Activated CD8-positive, alpha-beta memory T cell treated with anti-CD3 and anti-CD28 coated beads for 24 hours (primary cell): ENCODE measurements at regions not wholly inside any gene's neighbourhood (a gene's known extent, or its start where the extent isn't known, plus 50 kb on each side); places are given as distances from the start of the nearest gene placed in this dataset.
"Not testable (repeated sequence)": the region's sequence is repeated elsewhere in the genome, so short reads cannot be mapped to it uniquely, and the experiment has no call there.

Source experiments
- DNase-seq: peaks from one replicate; pipeline ENCODE4 v3.0.0-alpha.2; 2020

DNA sequence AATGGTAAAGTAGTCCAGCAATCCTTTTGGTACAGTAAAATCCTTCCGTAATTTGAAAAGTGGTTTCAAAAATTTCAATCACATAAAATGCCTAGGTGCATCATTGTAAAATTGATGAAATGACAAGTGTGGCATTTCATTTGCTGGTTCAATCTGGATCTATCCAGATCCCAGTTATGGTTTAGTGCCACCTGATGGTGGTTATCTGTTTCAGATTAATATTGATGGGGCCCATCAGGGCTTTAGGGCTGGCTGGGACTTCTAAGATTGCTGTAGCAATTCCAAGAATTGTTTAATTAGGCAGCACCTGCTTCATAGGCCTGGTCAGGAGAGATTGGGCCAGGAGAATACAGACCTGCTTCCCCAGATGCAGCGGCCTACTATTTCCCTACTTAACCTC, 55.5 kb upstream of the PIK3C3 start:
- no peak for DNase-seq

DNA sequence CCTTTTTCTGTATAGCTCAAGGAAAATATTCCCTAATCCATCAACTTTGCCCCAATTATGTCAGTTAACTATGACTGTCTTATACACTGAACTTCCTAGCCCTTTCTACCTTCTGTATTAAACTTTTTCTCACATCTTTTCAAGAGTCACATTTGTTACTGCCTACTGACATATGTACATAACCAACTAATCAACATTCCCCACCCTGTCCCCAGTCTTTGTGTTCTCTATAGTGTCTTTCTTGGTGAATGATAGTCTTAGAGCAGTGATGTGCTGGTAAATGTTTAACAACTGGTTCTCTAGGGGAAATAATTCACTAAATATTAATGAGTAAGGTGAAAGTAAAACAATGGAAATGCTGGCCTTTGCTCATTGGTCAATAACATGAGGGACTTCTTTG, 61.6 kb upstream of the PIK3C3 start:
- DNase-seq = no peak

DNA sequence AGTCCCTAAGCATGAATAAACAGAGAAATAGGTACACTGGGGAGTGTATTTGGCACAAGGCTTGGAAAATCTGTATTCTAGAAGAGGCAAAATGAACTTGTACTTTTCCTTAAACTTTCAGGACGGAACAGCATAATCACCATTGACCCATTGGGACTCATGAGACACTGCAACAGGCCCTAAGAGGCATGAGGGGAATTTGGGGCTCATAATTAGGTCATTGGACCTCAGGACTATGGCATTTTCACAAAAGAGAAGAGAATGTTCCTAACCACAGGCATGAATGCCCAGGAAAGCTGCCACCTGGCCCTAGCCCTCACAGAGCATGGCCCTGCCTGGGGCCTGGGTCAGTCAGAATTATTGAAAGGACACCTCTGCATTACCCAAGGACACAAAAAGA, 67.9 kb upstream of the PIK3C3 start:
- DNase-seq = no peak

DNA sequence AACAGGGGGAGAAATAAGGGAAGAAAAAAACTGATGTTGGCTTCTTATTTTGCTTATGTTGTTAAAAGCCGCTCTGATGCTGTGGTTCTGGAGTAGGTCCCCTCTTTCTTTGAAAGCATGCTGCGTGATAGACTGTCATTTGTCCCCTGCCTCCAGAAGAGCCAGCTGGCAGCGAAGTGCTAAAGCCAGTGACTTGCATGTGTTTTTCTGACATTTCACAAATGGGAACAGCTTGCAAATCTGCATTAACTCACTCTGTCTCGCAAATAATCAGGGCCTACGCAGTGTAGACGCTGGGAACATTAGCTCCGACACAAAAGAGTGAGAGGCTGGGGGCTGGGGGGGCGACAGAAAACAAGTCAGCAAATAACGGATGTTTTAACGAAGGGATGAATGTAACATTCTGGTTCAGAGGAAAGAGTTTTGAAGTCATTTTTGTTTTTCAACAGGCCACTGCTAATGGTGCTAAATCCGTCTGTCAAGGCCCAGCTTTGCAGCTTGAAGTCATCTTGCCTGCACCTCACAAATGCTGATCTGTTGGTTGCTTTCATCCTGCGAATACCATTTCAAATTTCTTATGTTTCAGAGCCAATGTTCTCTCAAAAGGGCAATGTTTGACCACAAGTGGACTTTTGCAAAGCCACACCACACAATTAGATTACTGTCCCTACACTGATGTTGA, 68.8 kb upstream of the PIK3C3 start:
- DNase-seq = no peak

DNA sequence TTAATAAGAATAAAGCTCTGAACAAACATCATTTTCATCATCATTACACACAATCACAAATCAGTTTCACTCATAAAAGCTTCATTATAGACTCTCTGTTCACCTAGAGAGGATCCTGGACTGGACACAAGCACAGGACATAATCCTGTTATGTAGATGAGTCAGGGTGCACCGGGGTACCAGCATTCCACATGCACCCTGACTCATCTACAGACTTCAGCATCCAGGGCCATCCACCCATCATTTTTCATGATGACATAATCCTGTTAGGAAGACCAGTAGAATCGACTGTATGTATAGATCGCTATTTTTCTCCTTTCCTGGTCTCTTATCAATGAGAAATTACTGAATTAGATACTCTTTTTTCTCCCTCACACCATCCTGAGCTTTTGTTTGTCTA, 73.7 kb upstream of the PIK3C3 start:
- no peak for DNase-seq

DNA sequence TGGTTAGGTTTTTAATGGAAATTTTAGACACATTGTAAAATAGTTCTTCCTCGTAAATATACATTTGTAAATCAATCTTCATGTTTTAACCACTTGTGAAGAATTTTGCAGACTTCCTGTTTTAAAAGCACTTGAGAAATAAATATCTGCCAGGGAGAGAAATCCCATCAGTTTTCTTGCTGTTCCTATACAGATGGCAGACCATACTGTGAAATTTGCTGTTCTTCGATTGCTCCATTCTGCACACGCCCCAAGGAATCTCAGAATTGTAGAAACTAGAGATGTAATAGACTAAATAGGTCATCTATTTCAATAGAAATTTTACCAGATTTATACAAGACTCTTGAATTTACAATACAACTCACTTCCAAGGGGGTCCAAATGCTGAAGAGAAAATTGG, 75.8 kb upstream of the PIK3C3 start:
- DNase-seq = no peak

DNA sequence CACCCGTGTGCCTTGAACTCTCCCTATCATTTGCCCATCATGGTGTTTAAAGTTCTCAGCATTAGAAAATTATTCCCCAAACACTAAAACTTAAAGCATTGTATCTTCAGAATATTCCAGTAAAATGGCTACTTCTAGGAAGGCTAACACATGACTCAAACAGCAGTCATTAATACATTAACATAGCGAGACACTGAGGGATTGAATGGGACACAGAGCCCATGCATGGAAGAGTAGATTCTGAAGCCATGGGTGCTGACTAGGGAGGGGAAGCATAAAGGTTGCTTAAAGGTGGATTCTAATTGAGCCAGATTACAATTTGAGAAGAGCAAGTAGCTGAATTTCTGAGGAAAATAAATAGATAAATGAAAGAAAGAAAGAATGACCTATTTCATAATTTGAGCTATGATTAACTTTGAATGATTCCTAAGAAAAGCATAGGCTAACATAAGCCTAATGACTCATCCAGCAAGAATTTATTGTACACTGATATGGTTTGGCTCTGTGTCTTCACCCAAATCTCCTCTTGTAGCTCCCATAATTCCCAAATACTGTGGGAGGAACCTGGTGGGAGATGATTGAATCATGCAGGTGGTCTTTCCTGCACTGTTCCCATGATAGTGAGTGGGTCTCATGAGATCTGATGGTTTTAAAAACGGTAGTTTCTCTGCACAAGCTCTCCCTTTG, 79.8 kb upstream of the PIK3C3 start:
- no peak for DNase-seq

DNA sequence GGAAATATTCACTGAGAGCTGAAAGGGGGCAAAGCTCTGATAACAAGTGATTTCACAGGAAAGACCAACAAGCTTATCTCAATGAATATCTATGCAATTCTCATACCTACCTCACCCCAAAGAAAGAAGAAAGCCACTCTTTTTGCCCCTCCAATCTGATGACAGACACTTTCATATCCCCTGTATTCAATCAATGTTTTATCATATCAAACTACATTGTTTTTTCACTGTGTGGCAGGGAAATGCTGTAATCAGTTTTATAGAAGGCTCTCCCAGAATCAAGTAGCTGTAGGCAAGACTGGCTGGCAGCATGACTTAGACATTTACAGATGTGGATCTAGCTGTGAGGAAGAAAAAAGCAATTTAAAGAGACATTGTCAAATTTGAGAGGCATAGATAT, 81.3 kb upstream of the PIK3C3 start:
- no peak for DNase-seq

DNA sequence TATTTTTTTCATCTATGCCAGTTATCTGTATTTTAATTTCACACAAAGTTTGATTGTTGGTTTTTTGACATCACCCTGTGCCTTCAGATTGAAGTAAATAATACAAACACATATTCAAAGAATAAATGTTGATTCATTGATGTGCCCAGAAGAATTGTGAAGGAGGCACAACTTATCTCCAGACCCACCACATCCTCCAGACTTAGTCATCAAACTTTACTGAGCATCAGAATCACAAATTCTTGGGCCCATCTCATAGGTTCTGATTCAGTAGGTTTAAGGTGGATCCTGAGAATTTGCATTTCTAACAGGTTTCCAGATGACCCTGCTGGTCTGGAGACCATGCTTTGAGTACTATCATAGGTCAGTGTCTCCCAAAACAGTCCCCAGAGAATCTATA, 82.8 kb upstream of the PIK3C3 start:
- DNase-seq = no peak

DNA sequence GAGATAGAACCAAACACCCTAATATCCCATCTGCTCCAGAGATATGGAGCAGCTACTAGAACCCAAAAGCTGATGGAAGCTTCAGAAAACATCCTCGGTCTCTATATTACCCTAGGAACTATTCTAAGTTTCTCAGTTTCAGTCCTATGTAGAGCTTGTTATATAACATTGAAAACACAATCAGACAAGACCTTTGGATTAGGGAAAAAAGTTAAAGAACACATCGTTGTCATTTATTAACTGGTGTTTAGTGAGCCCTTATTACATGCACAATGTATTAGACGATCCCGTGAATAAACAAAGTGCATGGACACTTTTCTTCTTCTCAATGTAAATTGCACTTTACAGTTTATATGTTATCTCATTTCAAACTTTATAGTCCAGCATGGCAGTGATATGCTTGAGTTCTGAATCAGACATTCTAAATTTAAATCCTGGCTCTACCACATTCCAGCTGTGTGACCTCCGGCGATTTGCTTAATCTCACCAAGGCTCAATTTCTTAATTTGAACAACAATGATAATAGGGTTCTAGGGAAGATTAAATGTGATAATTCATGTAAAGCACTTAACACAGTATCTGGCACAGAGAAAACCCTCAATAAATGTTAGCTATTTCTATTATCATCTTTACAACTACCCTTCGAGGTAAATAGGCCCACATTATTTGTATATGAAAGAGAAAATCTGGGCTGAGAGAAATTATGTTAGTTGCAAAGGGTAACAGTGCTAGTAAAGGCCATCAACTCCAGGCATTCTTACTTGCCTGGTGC, 83.6 kb upstream of the PIK3C3 start:
- DNase-seq = no peak

DNA sequence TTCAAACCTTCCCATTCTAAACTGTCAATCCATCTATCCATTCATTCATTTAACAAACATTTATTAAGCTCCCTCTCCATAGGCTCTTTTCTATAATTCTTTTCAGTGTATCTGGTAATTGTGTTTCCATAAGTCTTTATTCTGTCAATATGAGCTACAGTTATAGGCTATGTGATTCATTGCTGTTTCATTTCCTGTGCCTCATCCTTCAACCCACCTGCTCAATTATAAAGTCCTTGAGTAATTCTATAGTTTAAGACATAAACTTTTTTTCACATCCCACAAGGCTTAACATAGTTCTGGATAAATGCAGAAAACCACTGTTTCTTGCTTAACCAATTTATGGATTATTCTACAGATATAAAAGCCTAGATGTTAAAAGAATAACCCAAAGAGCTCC, 84.2 kb upstream of the PIK3C3 start:
- no peak for DNase-seq

DNA sequence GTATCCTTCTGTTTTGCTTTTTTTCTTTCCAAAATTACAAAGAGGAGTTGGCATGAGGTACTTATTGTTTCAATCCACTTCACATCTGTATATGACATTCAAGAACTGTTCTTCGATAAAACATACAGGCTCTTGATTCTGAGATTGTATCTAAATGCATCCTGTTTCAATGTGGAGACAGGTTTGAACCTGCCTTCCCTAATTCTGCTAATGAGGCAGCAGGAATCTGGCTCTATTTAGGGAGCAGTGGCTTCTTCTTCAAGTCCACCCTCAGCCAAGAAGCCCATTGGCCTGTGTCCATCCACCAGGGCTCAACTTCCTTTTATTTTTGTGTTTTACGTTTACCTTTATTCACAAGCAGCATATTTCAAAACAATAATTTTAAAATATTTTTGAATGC, 84.8 kb upstream of the PIK3C3 start:
- no peak for DNase-seq

DNA sequence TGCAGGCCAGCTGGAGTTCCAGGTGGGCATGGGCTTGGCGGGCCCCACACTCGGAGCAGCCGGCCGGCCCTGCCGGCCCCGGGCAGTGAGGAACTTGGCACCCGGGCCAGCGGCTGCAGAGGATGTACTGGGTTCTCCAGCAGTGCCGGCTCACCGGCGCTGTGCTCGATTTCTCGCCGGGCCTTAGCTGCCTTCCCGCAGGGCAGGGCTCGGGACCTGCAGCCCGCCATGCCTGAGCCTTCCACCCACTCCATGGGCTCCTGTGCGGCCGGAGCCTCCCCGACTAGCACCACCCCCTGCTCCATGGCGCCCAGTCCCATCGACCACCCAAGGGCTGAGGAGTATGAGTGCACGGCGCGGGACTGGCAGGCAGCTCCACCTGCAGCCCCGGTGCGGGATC, 89.2 kb upstream of the PIK3C3 start:
- DNase-seq = not testable (repeated sequence)

DNA sequence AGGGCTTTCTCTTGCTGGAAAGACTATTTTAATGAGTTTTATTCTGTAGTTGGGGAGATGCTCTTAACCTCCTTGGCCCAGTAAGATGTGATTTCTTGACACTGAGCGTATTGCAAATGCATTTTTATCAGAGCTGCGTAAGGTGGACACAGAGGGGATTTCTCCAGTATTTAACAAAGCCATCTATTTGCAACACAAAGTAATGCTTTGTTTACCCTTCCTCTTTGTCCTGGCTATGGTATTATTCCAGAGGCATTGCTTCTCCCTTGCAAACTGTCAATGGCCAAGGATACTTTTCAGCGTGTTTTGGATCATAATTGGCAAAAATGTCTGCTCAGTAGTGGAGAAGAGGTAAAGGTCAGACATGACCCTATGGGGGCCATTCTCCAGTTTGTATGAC, 90.8 kb upstream of the PIK3C3 start:
- DNase-seq = no peak

DNA sequence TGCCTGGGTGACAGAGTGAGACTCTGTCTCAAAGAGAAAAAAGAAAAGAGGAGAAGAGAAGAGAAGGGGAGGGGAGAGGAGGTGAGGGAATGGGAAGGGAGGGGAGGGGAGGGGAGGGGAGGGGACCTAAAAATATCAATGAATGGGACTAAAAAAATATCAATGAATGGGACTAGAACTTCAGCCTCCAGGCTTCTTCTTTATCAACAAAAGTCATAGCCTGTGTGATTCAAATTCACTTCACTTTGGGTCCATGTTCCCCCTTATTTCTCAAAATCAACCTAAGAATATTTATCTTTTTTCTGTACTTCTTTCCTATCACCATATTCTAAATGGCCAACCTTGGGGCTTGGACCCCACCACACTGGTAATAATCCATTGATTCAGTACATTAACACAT, 92.1 kb upstream of the PIK3C3 start:
- no peak for DNase-seq

DNA sequence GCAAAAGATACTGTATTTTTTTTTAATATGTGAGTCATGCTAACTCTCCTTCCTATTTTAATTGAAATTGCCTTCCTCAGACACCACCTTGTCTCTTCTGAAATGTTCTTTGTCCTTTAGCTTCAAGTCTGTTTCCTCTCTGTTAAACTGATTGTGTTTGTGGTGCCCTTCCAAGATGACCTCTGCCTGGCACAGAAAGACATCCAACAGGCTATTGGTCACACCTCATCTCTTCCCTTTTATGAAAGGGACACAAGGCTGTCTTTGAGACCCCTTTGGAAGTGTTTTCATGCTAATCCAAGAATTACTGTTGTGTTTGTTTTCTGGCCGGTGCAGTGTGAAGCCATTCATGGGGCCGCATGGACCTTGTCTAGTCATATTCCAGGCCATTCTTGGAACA, 94.0 kb upstream of the PIK3C3 start:
- no peak for DNase-seq

DNA sequence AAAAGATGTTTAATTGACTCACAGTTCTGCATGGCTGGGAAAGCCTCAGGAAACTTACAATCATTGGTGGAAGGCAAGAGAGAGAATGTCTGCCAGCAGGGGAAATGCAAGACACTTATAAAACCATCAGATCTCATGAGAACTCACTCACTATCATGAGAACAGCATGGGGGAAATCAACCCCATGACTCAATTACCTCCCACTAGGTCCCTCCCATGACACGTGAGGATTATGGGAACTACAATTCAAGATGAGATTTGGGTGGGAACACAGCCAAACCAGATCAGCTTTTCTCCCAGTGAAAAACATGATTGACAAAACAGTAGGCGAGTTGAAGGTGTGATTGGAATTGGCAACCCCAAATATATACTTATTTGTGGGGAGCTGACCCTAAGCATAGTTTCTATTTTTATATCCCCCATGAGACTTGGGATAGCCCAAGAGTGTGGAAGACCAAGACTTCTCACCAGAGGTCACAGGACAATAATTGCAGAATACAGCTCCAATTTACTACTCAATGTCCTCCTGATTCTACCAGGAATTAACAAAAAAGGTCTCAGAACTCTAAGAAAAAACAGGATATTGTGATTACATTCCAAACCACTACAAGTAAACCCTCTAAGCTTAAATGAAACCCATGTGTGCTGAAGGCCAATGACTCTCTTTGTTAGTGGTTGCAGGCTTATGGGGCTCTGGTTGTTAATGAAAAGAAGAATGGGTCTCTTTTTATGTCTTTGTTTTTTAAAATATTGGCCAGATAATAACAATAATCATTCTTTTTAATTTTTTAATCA, 96.1 kb upstream of the PIK3C3 start:
- no peak for DNase-seq

DNA sequence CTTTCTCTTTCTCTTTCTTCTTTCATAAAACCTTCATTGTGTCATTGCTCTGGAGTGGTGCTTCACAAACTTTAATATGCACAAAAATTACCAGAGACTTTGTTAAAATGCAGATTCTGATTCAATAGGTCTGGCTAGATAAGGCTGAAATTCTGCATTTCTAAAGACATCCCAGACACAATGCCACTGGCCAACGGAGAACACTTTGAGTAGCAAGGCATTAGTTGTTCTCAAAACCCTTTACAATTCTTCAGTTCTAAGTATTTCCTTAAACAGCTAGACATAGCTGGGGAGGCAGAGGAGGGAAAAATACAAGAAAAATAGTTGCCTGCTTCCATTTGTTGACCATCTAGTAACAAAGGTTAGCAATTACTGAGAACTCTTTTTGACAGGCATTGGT, 101.8 kb upstream of the PIK3C3 start:
- DNase-seq = no peak

DNA sequence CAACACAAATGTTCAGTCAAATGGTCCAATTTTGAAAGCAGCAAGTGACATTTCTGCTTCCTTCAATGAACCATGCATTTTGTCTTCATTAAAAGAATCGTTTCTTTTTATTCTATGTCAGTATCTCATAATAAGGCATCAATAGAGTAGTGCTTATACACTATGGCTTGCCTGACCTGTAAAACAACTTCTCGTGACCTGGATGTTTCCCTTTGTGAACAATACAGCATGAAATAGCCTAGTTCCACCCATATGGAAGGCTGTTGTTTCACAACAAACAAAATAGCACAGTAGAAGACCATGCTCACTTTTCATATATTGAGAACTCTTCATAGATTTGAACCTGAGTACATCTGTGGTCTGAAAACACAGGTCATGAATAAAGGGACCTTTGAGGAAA, 104.3 kb upstream of the PIK3C3 start:
- no peak for DNase-seq

DNA sequence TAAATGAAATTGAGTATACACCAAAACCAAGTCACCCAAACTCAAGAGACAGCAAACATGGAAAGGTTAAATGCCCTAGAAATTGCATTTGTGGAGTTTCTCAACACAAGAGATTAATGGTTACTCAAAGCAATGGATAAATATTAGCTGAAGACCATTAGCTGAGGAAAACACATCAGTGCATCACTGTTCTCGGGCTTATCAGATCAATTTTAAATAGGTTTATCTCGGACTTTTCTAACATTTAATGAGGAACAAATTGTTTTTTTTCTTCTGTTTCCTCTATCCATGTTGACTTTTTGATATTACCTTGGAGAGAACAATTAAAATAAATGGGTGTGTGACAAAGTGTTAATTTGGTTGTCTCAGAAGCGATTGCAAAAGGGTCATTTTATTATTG, 105.4 kb upstream of the PIK3C3 start:
- DNase-seq = no peak

DNA sequence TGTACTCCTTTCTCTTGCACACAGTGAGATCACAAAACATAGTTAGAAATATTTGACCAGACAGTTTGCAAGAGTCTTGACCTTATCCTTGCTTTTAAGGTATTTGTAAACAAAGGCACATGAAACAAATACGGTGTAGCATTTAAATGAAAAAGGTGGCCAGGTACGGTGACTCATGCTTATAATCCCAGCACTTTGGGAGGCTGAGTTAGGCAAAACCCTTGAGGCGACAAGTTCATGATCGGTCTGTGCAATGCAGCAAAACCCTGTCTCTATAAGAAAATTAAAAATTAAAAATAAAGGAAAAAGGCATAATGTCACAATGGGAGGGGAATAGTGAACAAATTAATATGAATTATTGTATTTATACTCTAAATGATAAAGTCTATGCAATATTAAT, 109.5 kb upstream of the PIK3C3 start:
- no peak for DNase-seq

DNA sequence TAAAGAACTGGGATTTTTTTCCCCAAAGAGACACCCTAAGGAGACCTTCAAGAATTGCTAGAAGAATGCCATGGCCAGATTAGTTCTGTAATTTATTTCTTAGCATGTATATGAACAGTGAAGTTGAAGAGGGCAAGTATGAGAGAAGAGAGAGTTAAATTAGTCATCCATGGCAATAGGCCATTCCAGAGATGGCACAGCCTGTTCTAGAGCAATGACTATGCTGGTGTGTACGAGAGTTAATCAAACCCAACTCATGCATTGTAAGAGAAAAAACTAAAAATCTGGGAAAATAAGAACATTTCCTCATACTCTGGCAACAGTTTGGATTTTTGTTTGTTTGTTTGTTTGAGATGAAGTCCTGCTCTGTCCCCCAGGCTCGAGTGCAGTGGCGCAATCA, 112.1 kb upstream of the PIK3C3 start:
- no peak for DNase-seq
